ENCODE measurements at regions not wholly inside any gene's neighbourhood (a gene's known extent, or its start where the extent isn't known, plus 50 kb on each side); places are given as distances from the start of the nearest gene placed in this dataset.

GRCh38 chr15:52925130-52925529, 135.0 kb upstream of the ONECUT1 start:
- H3K4me1 ChIP-seq (ENCODE audit: control insufficient read depth in 1 of 2, insufficient read depth in 2 of 2, low read length in 2 of 2): no peaks in the 10 kb centered on the region
- H3K27me3 ChIP-seq (ENCODE audit: low read depth, low read length): no peaks in the 10 kb centered on the region
- H3K27ac ChIP-seq (ENCODE audit: low read length): no peak overlapping the region
- H3K4me3 ChIP-seq (ENCODE audit: low read depth in 1 of 2, low read length in 2 of 2): no peak overlapping the region
- H3K9me3 ChIP-seq (ENCODE audit: control insufficient read depth in 1 of 2, low read length in 2 of 2): peaks cover 0 to 9% of the 10 kb centered on the region in 2 donors
- H3K36me3 ChIP-seq (ENCODE audit: control insufficient read depth in 1 of 2, insufficient read depth in 2 of 2, low read length in 2 of 2): no peaks in the 10 kb centered on the region

- peaks cover 0 to 6% of the 10 kb centered on the region in 2 donors for H3K9me3 ChIP-seq (ENCODE audit: control insufficient read depth in 1 of 2, low read length in 2 of 2)
- no peaks in the 10 kb centered on the region for H3K27me3 ChIP-seq (ENCODE audit: low read depth, low read length)
- H3K27ac ChIP-seq (ENCODE audit: low read length): no peak overlapping the region
- no peaks in the 10 kb centered on the region for H3K36me3 ChIP-seq (ENCODE audit: control insufficient read depth in 1 of 2, insufficient read depth in 2 of 2, low read length in 2 of 2)
- H3K4me3 ChIP-seq (ENCODE audit: low read depth in 1 of 2, low read length in 2 of 2): no peak overlapping the region
- no peaks in the 10 kb centered on the region for H3K4me1 ChIP-seq (ENCODE audit: control insufficient read depth in 1 of 2, insufficient read depth in 2 of 2, low read length in 2 of 2)
These were observed 134.5 kb upstream of the ONECUT1 start for GRCh38 chr15:52924630-52925029.

GRCh38 chr15:52923626-52924025, 133.5 kb upstream of the ONECUT1 start:
- Histone ChIP-seq H3K27me3 (ENCODE audit: low read depth, low read length) (no peaks in the 10 kb centered on the region), H3K4me3 (ENCODE audit: low read depth in 1 of 2, low read length in 2 of 2) (no peak overlapping the region), H3K36me3 (ENCODE audit: control insufficient read depth in 1 of 2, insufficient read depth in 2 of 2, low read length in 2 of 2) (no peaks in the 10 kb centered on the region), H3K9me3 (ENCODE audit: control insufficient read depth in 1 of 2, low read length in 2 of 2) (no peaks in the 10 kb centered on the region), H3K4me1 (ENCODE audit: control insufficient read depth in 1 of 2, insufficient read depth in 2 of 2, low read length in 2 of 2) (no peaks in the 10 kb centered on the region), H3K27ac (ENCODE audit: low read length) (no peak overlapping the region)

- Histone ChIP-seq H3K9me3 (ENCODE audit: control insufficient read depth in 1 of 2, low read length in 2 of 2) (no peaks in the 10 kb centered on the region), H3K27ac (ENCODE audit: low read length) (no peak overlapping the region), H3K4me3 (ENCODE audit: low read depth in 1 of 2, low read length in 2 of 2) (no peak overlapping the region), H3K27me3 (ENCODE audit: low read depth, low read length) (no peaks in the 10 kb centered on the region), H3K4me1 (ENCODE audit: control insufficient read depth in 1 of 2, insufficient read depth in 2 of 2, low read length in 2 of 2) (no peaks in the 10 kb centered on the region), H3K36me3 (ENCODE audit: control insufficient read depth in 1 of 2, insufficient read depth in 2 of 2, low read length in 2 of 2) (no peaks in the 10 kb centered on the region)
These were observed 132.7 kb upstream of the ONECUT1 start for GRCh38 chr15:52922871-52923270.

GRCh38 chr15:52912172-52912571, 122.0 kb upstream of the ONECUT1 start:
- Histone ChIP-seq H3K9me3 (ENCODE audit: control insufficient read depth in 1 of 2, low read length in 2 of 2) (peaks cover 0 to 4% of the 10 kb centered on the region in 2 donors), H3K27me3 (ENCODE audit: low read depth, low read length) (no peaks in the 10 kb centered on the region), H3K36me3 (ENCODE audit: control insufficient read depth in 1 of 2, insufficient read depth in 2 of 2, low read length in 2 of 2) (no peaks in the 10 kb centered on the region), H3K4me3 (ENCODE audit: low read depth in 1 of 2, low read length in 2 of 2) (no peak overlapping the region), H3K4me1 (ENCODE audit: control insufficient read depth in 1 of 2, insufficient read depth in 2 of 2, low read length in 2 of 2) (no peaks in the 10 kb centered on the region), H3K27ac (ENCODE audit: low read length) (no peak overlapping the region)

GRCh38 chr15:52893338-52893737, 103.2 kb upstream of the ONECUT1 start:
- H3K9me3 ChIP-seq (ENCODE audit: control insufficient read depth in 1 of 2, low read length in 2 of 2): no peaks in the 10 kb centered on the region
- H3K27me3 ChIP-seq (ENCODE audit: low read depth, low read length): no peaks in the 10 kb centered on the region
- no peak overlapping the region for H3K4me3 ChIP-seq (ENCODE audit: low read depth in 1 of 2, low read length in 2 of 2)
- H3K36me3 ChIP-seq (ENCODE audit: control insufficient read depth in 1 of 2, insufficient read depth in 2 of 2, low read length in 2 of 2): no peaks in the 10 kb centered on the region
- no peak overlapping the region for H3K27ac ChIP-seq (ENCODE audit: low read length)
- no peaks in the 10 kb centered on the region for H3K4me1 ChIP-seq (ENCODE audit: control insufficient read depth in 1 of 2, insufficient read depth in 2 of 2, low read length in 2 of 2)

- Histone ChIP-seq H3K27me3 (ENCODE audit: low read depth, low read length) (no peaks in the 10 kb centered on the region), H3K9me3 (ENCODE audit: control insufficient read depth in 1 of 2, low read length in 2 of 2) (no peaks in the 10 kb centered on the region), H3K27ac (ENCODE audit: low read length) (no peak overlapping the region), H3K4me3 (ENCODE audit: low read depth in 1 of 2, low read length in 2 of 2) (no peak overlapping the region), H3K4me1 (ENCODE audit: control insufficient read depth in 1 of 2, insufficient read depth in 2 of 2, low read length in 2 of 2) (no peaks in the 10 kb centered on the region), H3K36me3 (ENCODE audit: control insufficient read depth in 1 of 2, insufficient read depth in 2 of 2, low read length in 2 of 2) (no peaks in the 10 kb centered on the region)
These were observed 89.8 kb upstream of the ONECUT1 start for GRCh38 chr15:52879904-52880303.

GRCh38 chr15:52879145-52879544, 89.0 kb upstream of the ONECUT1 start:
- H3K27ac ChIP-seq (ENCODE audit: low read length): no peak overlapping the region
- H3K4me3 ChIP-seq (ENCODE audit: low read depth in 1 of 2, low read length in 2 of 2): no peak overlapping the region
- no peaks in the 10 kb centered on the region for H3K27me3 ChIP-seq (ENCODE audit: low read depth, low read length)
- H3K4me1 ChIP-seq (ENCODE audit: control insufficient read depth in 1 of 2, insufficient read depth in 2 of 2, low read length in 2 of 2): no peaks in the 10 kb centered on the region
- no peaks in the 10 kb centered on the region for H3K9me3 ChIP-seq (ENCODE audit: control insufficient read depth in 1 of 2, low read length in 2 of 2)
- H3K36me3 ChIP-seq (ENCODE audit: control insufficient read depth in 1 of 2, insufficient read depth in 2 of 2, low read length in 2 of 2): no peaks in the 10 kb centered on the region

- Histone ChIP-seq H3K4me3 (ENCODE audit: low read depth in 1 of 2, low read length in 2 of 2) (no peak overlapping the region), H3K27me3 (ENCODE audit: low read depth, low read length) (no peaks in the 10 kb centered on the region), H3K4me1 (ENCODE audit: control insufficient read depth in 1 of 2, insufficient read depth in 2 of 2, low read length in 2 of 2) (no peaks in the 10 kb centered on the region), H3K9me3 (ENCODE audit: control insufficient read depth in 1 of 2, low read length in 2 of 2) (no peaks in the 10 kb centered on the region), H3K36me3 (ENCODE audit: control insufficient read depth in 1 of 2, insufficient read depth in 2 of 2, low read length in 2 of 2) (no peaks in the 10 kb centered on the region), H3K27ac (ENCODE audit: low read length) (no peak overlapping the region)
These were observed 87.0 kb upstream of the ONECUT1 start for GRCh38 chr15:52876991-52877663.

- H3K9me3 ChIP-seq (ENCODE audit: control insufficient read depth in 1 of 2, low read length in 2 of 2): no peaks in the 10 kb centered on the region
- no peaks in the 10 kb centered on the region for H3K27me3 ChIP-seq (ENCODE audit: low read depth, low read length)
- no peaks in the 10 kb centered on the region for H3K4me1 ChIP-seq (ENCODE audit: control insufficient read depth in 1 of 2, insufficient read depth in 2 of 2, low read length in 2 of 2)
- no peak overlapping the region for H3K27ac ChIP-seq (ENCODE audit: low read length)
- H3K4me3 ChIP-seq (ENCODE audit: low read depth in 1 of 2, low read length in 2 of 2): no peak overlapping the region
- no peaks in the 10 kb centered on the region for H3K36me3 ChIP-seq (ENCODE audit: control insufficient read depth in 1 of 2, insufficient read depth in 2 of 2, low read length in 2 of 2)
These were observed 82.1 kb upstream of the ONECUT1 start for GRCh38 chr15:52872036-52872818.

- no peak overlapping the region for H3K4me3 ChIP-seq (ENCODE audit: low read depth in 1 of 2, low read length in 2 of 2)
- no peaks in the 10 kb centered on the region for H3K27me3 ChIP-seq (ENCODE audit: low read depth, low read length)
- peaks cover 0 to under 1% of the 10 kb centered on the region in 2 donors for H3K9me3 ChIP-seq (ENCODE audit: control insufficient read depth in 1 of 2, low read length in 2 of 2)
- H3K27ac ChIP-seq (ENCODE audit: low read length): no peak overlapping the region
- no peaks in the 10 kb centered on the region for H3K4me1 ChIP-seq (ENCODE audit: control insufficient read depth in 1 of 2, insufficient read depth in 2 of 2, low read length in 2 of 2)
- no peaks in the 10 kb centered on the region for H3K36me3 ChIP-seq (ENCODE audit: control insufficient read depth in 1 of 2, insufficient read depth in 2 of 2, low read length in 2 of 2)
These were observed 79.9 kb upstream of the ONECUT1 start for GRCh38 chr15:52870015-52870414.
